Kidney (tissue), 13 donors: ENCODE measurements at regions not wholly inside any gene's neighbourhood (a gene's known extent, or its start where the extent isn't known, plus 50 kb on each side); places are given as distances from the start of the nearest gene placed in this dataset.
A peak's percentile ranks its signal among the peaks of the same experiment; 100 is the strongest.

Experiments used
- DNase-seq, 5 donors: peaks; one replicate each; pipeline ENCODE4 v3.0.0-alpha.2; 2013 to 2020
- FAIRE-seq: peaks from 2 replicates; lab custom pipeline; 2012; peaks lifted over from hg19 to GRCh38; lab: Jason Lieb, UNC
- H3K27ac ChIP-seq, 2 donors: one replicate each; pipeline ENCODE4 v1.7.0; 2013; ENCODE audit warnings: low read depth in 2 of 2, low read length in 2 of 2, inconsistent platforms in 1 of 2
- H3K27me3 ChIP-seq: one replicate; pipeline ENCODE4 v1.7.1; 2013; ENCODE audit warnings: low read length, inconsistent platforms; ENCODE audit not compliant: control insufficient read depth, insufficient read depth
- H3K36me3 ChIP-seq, 3 donors: one replicate each; pipeline versions ENCODE4 v1.7.0 to v1.7.1; 2013; ENCODE audit warnings: low read length in 3 of 3, control low read depth in 1 of 3, inconsistent platforms in 1 of 3; ENCODE audit not compliant: insufficient read depth in 3 of 3, control insufficient read depth in 2 of 3
- H3K4me1 ChIP-seq, 3 donors: one replicate each; pipeline versions ENCODE4 v1.7.0 to v1.7.1; 2013; ENCODE audit warnings: low read length in 3 of 3, inconsistent platforms in 1 of 3, low read depth in 1 of 3; ENCODE audit not compliant: control insufficient read depth in 2 of 3, insufficient read depth in 2 of 3
- H3K4me3 ChIP-seq, 3 donors: one replicate each; pipeline versions ENCODE4 v1.7.0 to v1.8.1; 2013; ENCODE audit warnings: low read length in 3 of 3, control low read depth in 1 of 3, inconsistent platforms in 1 of 3
- H3K9ac ChIP-seq, 3 donors: one replicate each; pipeline versions ENCODE4 v1.7.0 to v1.7.1; 2013; ENCODE audit warnings: low read length in 3 of 3, control low read depth in 1 of 3, inconsistent platforms in 1 of 3
- H3K9me3 ChIP-seq, 3 donors: one replicate each; pipeline versions ENCODE4 v1.7.0 to v1.7.1; 2013; ENCODE audit warnings: low read length in 3 of 3, control low read depth in 1 of 3, inconsistent platforms in 1 of 3; ENCODE audit not compliant: control insufficient read depth in 2 of 3, insufficient read depth in 1 of 3
- CTCF ChIP-seq: IDR thresholded peaks from 3 replicates; pipeline ENCODE4 v1.5.1; 2012; ENCODE audit warnings: mild to moderate bottlenecking, moderate library complexity, borderline replicate concordance; ENCODE audit not compliant: insufficient read depth; ENCODE audit errors: extremely low read depth
- intact Hi-C: fragments of 100-400 bp; cut with DNase I; formaldehyde crosslinking; loops from one replicate; pipeline ENCODE4 v1.11.1; 2022
- donor health status: control.
- donor health status: control.
- donor health status: control.
- donor health status: control.
- donor health status: control.
- donor health status: DM: yes; HTN: yes; CAD: no.
- donor health status: Normal renal cell carcinoma (clear cell type).

DNA sequence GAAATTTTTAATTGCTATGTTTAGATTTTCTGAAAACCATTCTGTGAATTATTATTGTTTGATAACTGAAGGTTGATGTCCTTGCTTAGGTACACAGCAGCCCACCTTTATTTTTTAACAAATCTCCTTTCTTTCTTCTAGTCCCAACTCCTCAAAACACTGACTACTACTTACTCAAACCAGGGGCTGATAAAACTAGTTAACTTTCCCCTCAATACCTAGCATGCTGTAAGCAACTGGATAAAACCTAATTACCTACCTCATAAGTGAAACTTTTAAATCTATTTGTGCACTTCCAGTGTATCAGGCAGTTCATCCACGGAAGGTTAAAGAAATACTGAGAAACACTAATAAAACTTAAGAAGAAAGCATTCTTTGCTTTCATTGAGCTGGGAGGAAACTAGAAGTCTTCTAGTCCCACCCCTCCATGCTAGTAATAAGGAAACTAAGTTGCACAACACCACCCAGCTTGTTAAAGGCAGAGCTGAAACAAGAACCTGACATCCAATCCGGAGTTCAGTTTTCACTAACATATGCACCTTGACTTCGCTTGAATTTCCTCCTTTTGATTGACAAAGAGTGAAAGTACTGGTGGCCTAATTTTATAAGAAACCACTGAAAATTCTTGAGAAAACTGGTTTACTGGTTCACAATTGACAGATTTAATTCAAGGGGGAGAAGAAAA lies 180.2 kb upstream of the TET2 start:
- FAIRE-seq (peak; percentile 65), DNase-seq (peak in 2 of 5 donors; percentile 32 to 46)
- Histone ChIP-seq H3K9me3 (no peaks in the 10 kb centered on the region), H3K9ac (peak overlapping the region in 1 of 3 donors; percentile 1), H3K36me3 (no peaks in the 10 kb centered on the region), H3K4me3 (peak overlapping the region in 2 of 3 donors; percentile 9 to 11), H3K4me1 (no peaks in the 10 kb centered on the region), H3K27ac (peak overlapping the region in 1 of 2 donors; percentile 25), H3K27me3 (no peaks in the 10 kb centered on the region)
- intact Hi-C loops = no loop called here
- no peak for TF ChIP-seq CTCF

DNA sequence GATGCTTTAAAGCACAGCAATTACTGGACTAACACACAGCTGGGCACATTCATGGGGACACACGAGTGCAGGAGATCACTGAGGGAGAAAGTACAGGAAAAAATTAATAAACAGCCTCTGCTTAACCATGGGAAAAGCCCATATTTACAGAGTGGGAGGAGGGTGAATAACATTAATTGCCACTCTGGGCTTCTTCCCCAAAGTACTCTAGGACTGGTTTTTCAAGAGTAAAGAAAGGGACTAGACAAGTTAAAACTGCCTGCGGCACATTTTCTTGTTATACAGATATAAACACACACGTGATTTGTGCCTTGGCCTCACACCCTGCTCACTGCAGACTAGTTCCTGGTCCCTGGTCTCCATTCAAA lies 179.7 kb upstream of the TET2 start:
- no peaks in the 10 kb centered on the region for H3K36me3 ChIP-seq
- intact Hi-C loops = no loop called here
- no peaks in the 10 kb centered on the region for H3K9me3 ChIP-seq
- H3K4me1 ChIP-seq = no peaks in the 10 kb centered on the region
- H3K27me3 ChIP-seq = no peaks in the 10 kb centered on the region
- DNase-seq = peak in 2 of 5 donors; percentile 17 to 34
- no peak for TF ChIP-seq CTCF
- no peak for FAIRE-seq
- H3K9ac ChIP-seq = peak overlapping the region in 1 of 3 donors; percentile 1
- peak overlapping the region in 1 of 2 donors; percentile 25 for H3K27ac ChIP-seq
- H3K4me3 ChIP-seq = peak overlapping the region in 2 of 3 donors; percentile 9 to 11

DNA sequence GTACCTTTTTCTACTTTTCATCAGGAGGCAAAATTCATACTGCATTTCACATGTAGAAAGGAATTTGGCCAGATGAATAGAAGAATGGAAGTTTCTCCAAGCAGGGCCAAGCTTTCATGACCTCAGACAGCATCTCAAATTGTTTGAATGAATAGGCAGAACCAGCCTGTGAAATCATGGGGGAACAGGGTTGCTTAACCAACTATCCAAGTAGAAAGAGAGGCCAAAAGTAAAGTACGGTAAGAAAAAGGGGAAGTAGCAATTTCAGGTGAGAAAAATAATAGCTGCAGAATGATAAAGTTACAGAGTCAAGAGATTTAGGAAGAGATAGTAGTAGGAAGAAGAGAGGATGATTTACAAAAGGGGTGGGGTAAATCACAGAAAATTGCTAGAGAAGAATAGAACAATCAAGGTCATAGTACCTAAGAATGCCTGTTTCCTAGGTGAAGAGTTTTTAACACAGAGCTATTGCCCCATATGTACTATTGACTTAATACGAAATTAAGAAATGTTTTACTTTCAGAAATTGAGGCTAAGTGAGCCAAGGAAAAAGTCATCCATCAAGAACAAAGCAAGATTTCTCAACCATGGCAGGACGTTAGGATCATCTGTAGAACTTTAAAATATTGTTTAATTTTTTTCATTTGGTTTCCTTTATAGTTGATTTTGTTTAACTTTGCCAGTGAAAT lies 177.1 kb upstream of the TET2 start:
- Histone ChIP-seq H3K4me3 (no peak overlapping the region), H3K36me3 (no peaks in the 10 kb centered on the region), H3K27ac (no peak overlapping the region), H3K9ac (no peak overlapping the region), H3K9me3 (no peaks in the 10 kb centered on the region), H3K4me1 (no peaks in the 10 kb centered on the region), H3K27me3 (no peaks in the 10 kb centered on the region)
- no peak for FAIRE-seq
- intact Hi-C loops = no loop called here
- no peak for DNase-seq
- no peak for TF ChIP-seq CTCF
